ENCODE measurements at regions not wholly inside any gene's neighbourhood (a gene's known extent, or its start where the extent isn't known, plus 50 kb on each side); places are given as distances from the start of the nearest gene placed in this dataset.
"Not testable (repeated sequence)": the region's sequence is repeated elsewhere in the genome, so short reads cannot be mapped to it uniquely, and the experiment has no call there.

GRCh38 chr6:28626386-28626785 lies 100.7 kb downstream of the GPX5 start:
- DNase-seq = not testable (repeated sequence)

DNA sequence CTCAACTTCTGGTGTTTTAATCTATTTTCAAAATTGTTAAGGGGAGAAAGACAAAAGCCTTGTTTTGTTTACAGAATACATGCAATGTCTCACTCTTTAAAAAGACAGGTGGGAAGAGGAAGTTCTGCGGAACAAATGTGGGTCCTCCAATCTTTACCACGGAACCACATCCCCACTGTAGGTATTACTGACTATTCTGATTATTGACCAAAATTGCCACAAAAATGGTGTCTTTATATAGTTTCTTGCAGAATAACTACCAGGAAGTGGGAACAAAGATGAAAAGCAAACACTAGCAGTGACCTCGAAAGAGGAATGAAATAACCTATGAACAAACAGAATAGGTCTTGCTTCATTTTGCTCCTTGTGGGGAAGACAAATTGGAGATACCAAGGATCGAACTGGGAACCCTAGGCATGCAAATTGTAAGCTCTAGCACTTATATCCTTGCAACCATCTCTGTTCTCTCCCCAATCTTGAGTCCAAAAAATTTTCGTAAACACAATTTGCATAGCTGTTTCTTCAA lies 106.7 kb downstream of the GPX5 start:
- peak in 1 of 5 experiments; percentile 54 for DNase-seq

GRCh38 chr6:28633445-28634215 lies 107.9 kb downstream of the GPX5 start:
- DNase-seq = peak in 1 of 5 experiments; percentile 19

GRCh38 chr6:28634411-28634760 lies 108.7 kb downstream of the GPX5 start:
- DNase-seq = no peak

DNA sequence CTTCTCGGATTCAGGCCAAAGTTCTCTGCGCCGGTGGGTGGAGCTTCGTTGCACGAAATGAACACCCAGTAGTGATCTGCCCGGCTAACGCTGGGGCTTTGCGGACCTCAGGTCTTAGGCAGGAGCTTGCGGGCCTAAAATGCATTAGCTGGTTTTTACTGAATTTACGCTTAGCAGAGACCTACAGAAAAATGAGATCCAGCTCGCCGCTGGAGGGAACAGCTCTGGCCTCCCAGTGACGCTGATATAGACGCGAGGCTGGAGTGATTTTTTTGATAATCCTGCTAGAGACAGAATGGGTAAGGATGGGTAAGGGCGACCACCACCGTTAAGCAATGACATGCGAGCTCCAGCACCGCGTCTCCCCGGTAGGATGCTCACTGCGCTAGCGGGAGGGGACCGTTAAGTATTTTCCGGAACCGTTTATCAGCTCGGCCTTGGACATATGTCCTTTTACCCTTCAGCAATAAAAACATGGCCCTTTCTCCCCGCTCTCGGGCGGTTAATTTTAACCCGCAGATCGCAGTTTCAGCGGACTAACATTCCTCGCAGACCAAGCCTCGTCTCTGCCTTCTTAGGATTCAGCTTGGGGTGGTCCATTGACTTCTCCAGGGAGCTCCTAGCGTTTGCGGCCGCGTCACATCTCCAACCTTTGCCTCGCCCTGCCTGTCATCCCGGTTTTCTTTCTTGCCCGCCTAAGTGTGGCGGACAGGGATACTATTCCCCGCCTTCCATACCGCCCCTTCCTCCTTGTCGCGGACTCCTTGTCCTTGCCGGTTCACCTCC lies 109.3 kb downstream of the GPX5 start:
- DNase-seq = no peak

- DNase-seq = no peak
Measured at GRCh38 chr6:28635547-28636158, 110.0 kb downstream of the GPX5 start.

GRCh38 chr6:28638787-28639430 lies 113.2 kb downstream of the GPX5 start:
- no peak for DNase-seq

- not testable (repeated sequence) for DNase-seq
Measured at GRCh38 chr6:28639445-28640290, 114.0 kb downstream of the GPX5 start.

- no peak for DNase-seq
Measured at GRCh38 chr6:28643017-28643740, 117.5 kb downstream of the GPX5 start.

- DNase-seq = no peak
Measured at GRCh38 chr6:28646650-28647049, 121.0 kb downstream of the GPX5 start.

GRCh38 chr6:28648035-28648877 lies 122.6 kb downstream of the GPX5 start:
- peak in 2 of 5 experiments; percentile 27 to 61 for DNase-seq

DNA sequence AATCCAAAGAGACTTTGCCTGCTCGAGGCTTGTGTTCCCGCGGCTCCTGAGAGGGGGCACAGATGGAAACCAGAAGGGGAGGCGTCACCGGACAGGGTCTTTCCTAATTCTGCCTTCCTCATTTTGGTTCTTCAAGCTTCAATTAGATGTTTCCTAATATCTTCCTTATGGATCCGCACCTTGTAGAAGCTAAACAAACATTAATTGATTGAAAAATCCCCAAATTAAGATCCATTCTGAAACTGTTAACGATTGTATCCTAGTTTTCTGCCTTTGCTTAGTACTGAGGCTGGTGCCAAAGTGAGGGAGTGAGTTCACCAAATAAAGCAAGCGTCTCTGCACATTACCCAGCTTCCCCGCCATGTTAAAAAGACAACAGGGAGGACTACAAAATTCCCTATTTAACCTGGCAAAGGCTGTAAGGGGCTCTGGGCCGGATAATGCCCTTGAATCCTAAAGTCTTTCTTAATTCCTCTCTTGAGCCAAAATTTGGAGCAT lies 123.2 kb downstream of the GPX5 start:
- no peak for DNase-seq

GRCh38 chr6:28651161-28651560 lies 125.5 kb downstream of the GPX5 start:
- DNase-seq = no peak

- DNase-seq = no peak
Measured at GRCh38 chr6:28653876-28654275, 128.2 kb downstream of the GPX5 start.

DNA sequence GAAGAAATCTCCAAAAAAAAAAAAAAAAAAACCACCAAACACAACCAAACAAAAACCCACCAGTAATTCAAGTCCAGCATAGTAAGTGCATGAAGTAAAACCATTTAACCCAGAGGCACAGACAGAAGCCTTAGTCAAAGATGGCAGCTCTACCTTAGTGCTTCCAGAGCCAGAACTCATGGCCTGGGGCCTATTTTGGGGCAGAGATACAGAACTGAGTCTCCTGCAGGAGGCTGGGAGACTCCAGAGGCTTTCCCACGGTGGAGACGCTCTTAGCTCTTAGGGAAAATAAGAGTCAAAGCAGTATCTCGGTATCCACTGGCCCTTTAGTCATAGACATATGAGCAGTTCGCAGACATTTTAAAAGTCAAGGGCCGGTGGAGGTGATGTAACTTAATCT lies 129.5 kb downstream of the GPX5 start:
- DNase-seq = no peak

DNA sequence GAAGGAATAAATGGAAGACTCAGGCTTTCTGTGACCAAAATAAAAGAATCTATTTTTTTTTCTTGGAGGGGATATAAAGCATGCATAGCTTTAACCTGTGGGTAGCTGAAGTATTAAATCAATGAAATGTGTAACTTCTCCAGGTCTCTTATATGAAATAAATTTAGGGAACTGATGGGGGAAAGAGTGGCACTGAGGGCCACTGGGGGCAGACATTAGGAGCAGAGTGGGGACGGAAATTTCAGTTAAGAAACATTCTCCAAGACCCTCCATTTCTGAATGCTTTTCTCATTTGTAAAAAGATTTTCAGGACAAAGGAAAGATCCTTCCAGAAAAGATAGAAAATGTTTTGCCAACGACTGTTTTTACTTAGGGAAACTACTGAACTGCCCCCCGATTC lies 131.0 kb downstream of the GPX5 start:
- no peak for DNase-seq

- DNase-seq = no peak
Measured at GRCh38 chr6:28657381-28657768, 131.7 kb downstream of the GPX5 start.

- DNase-seq = peak in 2 of 5 experiments; percentile 44 to 47
Measured at GRCh38 chr6:28657769-28658465, 132.2 kb downstream of the GPX5 start.

- no peak for DNase-seq
Measured at GRCh38 chr6:28658475-28659249, 133.0 kb downstream of the GPX5 start.
